GM18517 (cell line): ENCODE measurements at regions not wholly inside any gene's neighbourhood (a gene's known extent, or its start where the extent isn't known, plus 50 kb on each side); places are given as distances from the start of the nearest gene placed in this dataset.
"Not testable (repeated sequence)": the region's sequence is repeated elsewhere in the genome, so short reads cannot be mapped to it uniquely, and the experiment has no call there.

Experiments used
- ATAC-seq: cut with Tn5 transposase; IDR thresholded peaks from one replicate; pipeline ENCODE4 v1.9.1; 2021; ENCODE audit warnings: mild to moderate bottlenecking, moderate library complexity; ENCODE audit not compliant: unreplicated experiment

- no peak for ATAC-seq
Measured at GRCh38 chr19:27720155-27720554, 1492.8 kb downstream of the UQCRFS1 start.

- no peak for ATAC-seq
Measured at GRCh38 chr19:27719034-27719433, 1493.9 kb downstream of the UQCRFS1 start.

DNA sequence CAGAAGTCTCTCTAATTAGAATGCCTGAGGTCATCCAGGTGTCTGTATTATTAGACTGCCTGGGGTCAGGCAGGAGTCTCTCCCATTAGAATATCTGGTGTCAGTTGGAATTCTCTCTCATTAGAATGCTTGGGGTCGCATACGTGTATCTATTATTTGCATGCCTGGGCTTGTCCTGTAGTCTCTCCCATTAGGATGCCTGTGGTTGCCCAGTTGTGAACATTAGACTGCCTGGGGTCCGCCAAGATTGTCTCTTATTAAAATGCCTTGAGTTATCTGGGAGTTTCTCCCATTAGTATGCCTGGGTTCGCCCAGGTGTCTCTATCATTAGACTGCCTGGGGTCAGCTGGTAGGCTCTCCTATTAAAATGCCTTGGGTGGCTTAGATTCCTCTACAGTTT is 1494.7 kb downstream of the UQCRFS1 start:
- ATAC-seq = no peak

- no peak for ATAC-seq
Measured at GRCh38 chr19:27717825-27718224, 1495.1 kb downstream of the UQCRFS1 start.

- no peak for ATAC-seq
Measured at GRCh38 chr19:27716922-27717321, 1496.0 kb downstream of the UQCRFS1 start.

GRCh38 chr19:27714857-27715256 is 1498.1 kb downstream of the UQCRFS1 start:
- ATAC-seq = no peak

GRCh38 chr19:27709496-27709895 is 1503.5 kb downstream of the UQCRFS1 start:
- no peak for ATAC-seq

DNA sequence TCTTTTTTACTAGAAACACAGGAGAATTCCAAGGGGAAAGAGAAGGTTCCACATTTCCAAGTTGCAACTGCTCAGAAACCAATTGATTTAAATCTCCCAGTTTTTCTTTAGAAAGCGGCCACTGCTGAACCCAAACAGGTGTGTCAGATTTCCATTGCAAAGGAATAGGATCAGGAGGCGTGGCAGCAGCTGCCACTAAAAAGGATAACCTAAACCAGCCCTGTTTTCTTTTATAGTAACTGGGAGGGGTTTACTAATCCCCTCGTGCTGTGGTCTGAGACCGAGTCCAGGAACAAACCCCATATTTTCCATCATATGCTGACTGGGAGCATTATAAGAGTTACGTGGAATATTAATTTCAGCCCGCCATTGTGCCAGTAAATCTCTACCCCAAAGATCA is 1504.0 kb downstream of the UQCRFS1 start:
- not testable (repeated sequence) for ATAC-seq

DNA sequence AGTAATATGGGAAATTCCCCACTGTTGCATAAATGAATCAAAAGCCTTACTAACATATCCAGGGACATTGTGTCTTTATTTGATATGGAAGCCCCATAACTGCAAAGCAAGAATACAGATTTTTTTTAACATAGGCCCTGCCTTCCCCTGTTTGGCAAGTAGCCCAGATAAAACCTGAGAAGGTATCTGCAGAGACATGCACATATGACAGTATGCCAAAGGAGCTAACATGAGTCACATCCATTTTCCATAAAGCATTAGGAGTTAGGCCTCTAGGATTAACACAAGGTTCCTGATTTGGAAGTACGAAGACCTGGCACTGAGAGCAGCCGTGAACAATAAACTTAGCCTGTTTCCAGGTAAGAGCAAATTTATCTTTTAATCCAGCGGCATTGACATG is 1505.9 kb downstream of the UQCRFS1 start:
- ATAC-seq = not testable (repeated sequence)

- no peak for ATAC-seq
Measured at GRCh38 chr19:27705896-27706295, 1507.1 kb downstream of the UQCRFS1 start.

DNA sequence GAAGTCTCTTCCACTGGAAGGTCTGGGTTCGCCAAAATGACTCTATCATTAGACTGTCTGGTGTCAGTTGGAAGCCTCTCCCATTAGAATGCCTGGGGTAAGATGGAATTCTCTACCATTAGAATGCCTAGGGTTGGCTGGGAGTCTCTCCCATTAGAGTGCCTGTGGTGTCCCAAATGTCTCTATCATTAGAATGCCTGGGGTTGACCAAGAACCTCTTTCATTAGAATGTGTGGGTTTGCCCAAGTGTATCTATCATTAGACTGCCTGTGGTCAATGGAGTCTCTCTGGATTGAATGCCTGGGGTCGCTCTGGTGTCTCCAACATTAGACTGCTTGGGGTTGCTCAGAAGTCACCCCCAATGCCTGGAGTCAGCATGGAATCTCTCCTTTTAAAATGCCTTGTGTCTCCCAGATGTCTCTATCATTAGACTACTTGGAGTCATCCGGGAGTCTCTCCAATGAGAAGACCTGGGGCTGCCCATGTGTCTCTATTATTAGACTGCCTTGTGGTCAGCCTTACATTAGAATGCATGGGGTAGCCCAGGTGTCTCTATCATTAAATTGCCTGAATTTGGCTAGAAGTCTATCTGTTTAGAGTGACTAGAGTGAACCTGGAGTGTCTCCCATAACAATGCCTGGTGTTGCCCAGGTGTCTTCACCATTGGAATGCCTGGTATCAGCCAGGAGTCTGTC is 1518.4 kb downstream of the UQCRFS1 start:
- no peak for ATAC-seq

GRCh38 chr19:27691991-27692390 is 1521.0 kb downstream of the UQCRFS1 start:
- no peak for ATAC-seq

- no peak for ATAC-seq
Measured at GRCh38 chr19:27689734-27690241, 1523.2 kb downstream of the UQCRFS1 start.

DNA sequence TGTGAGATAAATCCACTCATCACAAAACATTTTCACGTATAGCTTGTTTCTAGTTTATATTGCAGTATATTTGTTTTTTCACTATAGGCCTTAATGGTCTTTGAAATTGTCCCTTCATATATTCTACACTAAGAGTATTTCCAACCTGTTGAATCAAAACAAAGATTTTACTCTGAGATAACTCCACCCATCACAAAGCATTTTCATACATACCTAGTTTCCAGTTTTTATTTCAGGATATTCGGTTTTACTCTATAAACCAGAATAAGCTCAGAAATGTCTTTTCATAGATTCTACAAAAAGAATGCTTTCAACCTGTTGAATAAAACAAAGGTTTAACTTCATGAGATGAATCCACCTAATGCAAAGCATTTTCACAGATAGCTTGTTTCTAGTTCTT is 1528.7 kb downstream of the UQCRFS1 start:
- ATAC-seq = no peak

- no peak for ATAC-seq
Measured at GRCh38 chr19:27681972-27682371, 1531.0 kb downstream of the UQCRFS1 start.

DNA sequence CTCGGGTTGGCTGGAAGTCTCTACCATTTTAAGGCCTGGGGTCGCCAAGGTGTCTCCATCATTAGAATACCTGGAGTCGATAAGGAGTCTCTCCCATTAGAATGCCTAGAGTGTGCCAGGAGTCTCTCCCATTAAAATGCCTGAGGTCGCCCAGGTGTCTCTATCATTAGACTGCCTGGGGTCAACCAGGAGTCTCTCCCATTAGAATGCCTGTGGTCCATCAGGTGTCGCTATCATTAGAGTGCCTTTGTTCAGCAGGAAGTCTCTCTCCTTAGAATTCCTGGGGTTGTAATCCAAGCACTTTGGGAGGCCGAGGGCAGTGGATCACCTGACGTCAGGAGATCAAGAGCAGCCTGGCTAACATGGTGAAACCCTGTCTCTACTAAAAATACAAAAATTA is 1533.0 kb downstream of the UQCRFS1 start:
- ATAC-seq = no peak

- no peak for ATAC-seq
Measured at GRCh38 chr19:27679399-27679798, 1533.6 kb downstream of the UQCRFS1 start.

- ATAC-seq = no peak
Measured at GRCh38 chr19:27676877-27677276, 1536.1 kb downstream of the UQCRFS1 start.

GRCh38 chr19:27676334-27676733 is 1536.6 kb downstream of the UQCRFS1 start:
- ATAC-seq = no peak

- ATAC-seq = no peak
Measured at GRCh38 chr19:27675771-27676170, 1537.2 kb downstream of the UQCRFS1 start.

DNA sequence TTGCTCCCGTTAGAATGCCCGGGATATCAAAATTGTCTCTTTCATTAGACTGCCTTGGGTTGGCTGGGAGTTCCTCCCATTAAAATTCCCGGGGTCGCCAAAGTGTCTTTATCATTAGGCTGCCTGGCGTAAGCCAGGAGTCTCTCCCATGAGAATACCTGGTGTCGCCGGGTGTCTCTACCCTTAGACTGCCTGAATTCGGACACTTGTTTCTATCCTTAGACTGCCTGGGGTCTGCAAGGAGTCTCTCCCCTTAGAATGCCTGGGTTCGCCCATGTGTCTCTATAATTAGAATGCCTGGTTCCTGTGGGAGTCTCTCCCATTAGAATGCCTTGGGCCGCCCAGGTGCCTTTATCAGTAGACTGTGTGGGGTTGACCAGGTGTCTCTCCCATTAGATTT is 1538.2 kb downstream of the UQCRFS1 start:
- no peak for ATAC-seq

- ATAC-seq = no peak
Measured at GRCh38 chr19:27673986-27674385, 1539.0 kb downstream of the UQCRFS1 start.
